HG03060 (cell line): ENCODE measurements at regions not wholly inside any gene's neighbourhood (a gene's known extent, or its start where the extent isn't known, plus 50 kb on each side); places are given as distances from the start of the nearest gene placed in this dataset.
"Not testable (repeated sequence)": the region's sequence is repeated elsewhere in the genome, so short reads cannot be mapped to it uniquely, and the experiment has no call there.

Experiments
- ATAC-seq: cut with Tn5 transposase; IDR thresholded peaks from one replicate; pipeline ENCODE4 v1.9.1; 2021; ENCODE audit warnings: low read depth, moderate number of reproducible peaks; ENCODE audit not compliant: unreplicated experiment

GRCh38 chr18:5024741-5025140 is 172.3 kb downstream of the AKAIN1 start:
- no peak for ATAC-seq

GRCh38 chr18:5021558-5021957 is 175.5 kb downstream of the AKAIN1 start:
- ATAC-seq, result no peak

GRCh38 chr18:5015213-5015612 is 181.8 kb downstream of the AKAIN1 start:
- ATAC-seq, result no peak

GRCh38 chr18:5004031-5004820 is 192.8 kb downstream of the AKAIN1 start:
- not testable (repeated sequence) for ATAC-seq

GRCh38 chr18:4994710-4995109 is 202.3 kb downstream of the AKAIN1 start:
- no peak for ATAC-seq

- no peak for ATAC-seq
Observed at GRCh38 chr18:4987452-4988405, 209.3 kb downstream of the AKAIN1 start.

- ATAC-seq, result no peak
Observed at GRCh38 chr18:4986677-4987076, 210.4 kb downstream of the AKAIN1 start.

GRCh38 chr18:4986066-4986465 is 211.0 kb downstream of the AKAIN1 start:
- no peak for ATAC-seq

- ATAC-seq, result no peak
Observed at GRCh38 chr18:4961121-4961909, 235.7 kb downstream of the AKAIN1 start.

GRCh38 chr18:4960578-4960977 is 236.5 kb downstream of the AKAIN1 start:
- no peak for ATAC-seq

- no peak for ATAC-seq
Observed at GRCh38 chr18:4931209-4931608, 265.8 kb downstream of the AKAIN1 start.

- ATAC-seq, result no peak
Observed at GRCh38 chr18:4921548-4921947, 275.5 kb downstream of the AKAIN1 start.

GRCh38 chr18:4917509-4917908 is 279.5 kb downstream of the AKAIN1 start:
- not testable (repeated sequence) for ATAC-seq

- no peak for ATAC-seq
Observed at GRCh38 chr18:4908328-4908727, 288.7 kb downstream of the AKAIN1 start.

- no peak for ATAC-seq
Observed at GRCh38 chr18:4906856-4907255, 290.2 kb downstream of the AKAIN1 start.

GRCh38 chr18:4888251-4889040 is 308.6 kb downstream of the AKAIN1 start:
- ATAC-seq, result no peak

GRCh38 chr18:4878480-4878879 is 318.6 kb downstream of the AKAIN1 start:
- no peak for ATAC-seq

GRCh38 chr18:4871197-4871596 is 325.9 kb downstream of the AKAIN1 start:
- ATAC-seq, result no peak

- ATAC-seq, result no peak
Observed at GRCh38 chr18:4870177-4870773, 326.8 kb downstream of the AKAIN1 start.
